HT1080 (cell line): ENCODE measurements at regions not wholly inside any gene's neighbourhood (a gene's known extent, or its start where the extent isn't known, plus 50 kb on each side); places are given as distances from the start of the nearest gene placed in this dataset.
"Not testable (repeated sequence)": the region's sequence is repeated elsewhere in the genome, so short reads cannot be mapped to it uniquely, and the experiment has no call there.

Source experiments
- DNase-seq: peaks from one replicate; pipeline ENCODE4 v3.0.0-alpha.2; 2015; ENCODE audit warnings: low read depth

GRCh38 chr11:89545691-89546090 lies 54.5 kb upstream of the NOX4 start:
- no peak for DNase-seq

GRCh38 chr11:89555781-89556180 lies 64.6 kb upstream of the NOX4 start:
- DNase-seq = not testable (repeated sequence)

GRCh38 chr11:89556731-89557707 lies 65.8 kb upstream of the NOX4 start:
- not testable (repeated sequence) for DNase-seq

DNA sequence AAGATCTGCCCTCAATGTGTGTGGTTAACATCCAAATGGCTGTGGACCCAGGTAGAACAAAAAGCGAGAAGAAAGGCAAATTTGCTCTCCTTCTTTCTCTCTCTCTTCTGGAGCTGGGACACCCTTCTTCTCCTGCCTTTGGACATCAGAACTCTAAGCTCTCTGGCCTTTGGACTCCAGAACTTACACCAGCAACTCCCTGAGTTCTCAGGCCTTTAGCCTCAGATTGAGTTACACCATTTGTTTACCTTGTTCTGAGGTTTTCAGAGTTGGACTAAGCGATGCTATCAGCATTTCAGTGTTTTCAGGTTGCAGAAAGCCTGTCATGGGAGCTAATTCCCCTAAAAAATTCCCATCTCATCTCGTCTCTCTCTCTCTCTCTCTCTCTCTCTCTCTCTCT lies 69.4 kb upstream of the NOX4 start:
- not testable (repeated sequence) for DNase-seq

DNA sequence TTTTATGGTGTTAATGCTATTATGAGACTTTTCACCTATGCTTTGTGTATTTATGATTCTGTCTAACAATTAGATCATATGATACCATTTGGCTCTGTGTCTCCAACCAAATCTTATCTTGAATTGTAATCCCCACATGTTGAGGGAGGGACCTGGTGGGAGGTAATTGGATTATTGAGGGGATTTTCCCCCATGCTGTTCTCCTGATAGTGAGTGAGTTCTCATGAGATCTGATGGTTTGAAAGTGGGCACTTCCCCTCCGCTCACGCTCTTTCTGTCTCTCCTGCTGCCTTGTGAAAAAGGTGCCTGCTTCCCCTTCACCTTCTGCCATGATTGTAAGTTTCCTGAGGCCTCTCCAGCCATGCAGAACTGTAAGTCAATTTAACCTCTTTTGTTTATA lies 71.6 kb upstream of the NOX4 start:
- DNase-seq = not testable (repeated sequence)

- DNase-seq = no peak
These were observed 75.8 kb upstream of the NOX4 start for GRCh38 chr11:89566972-89567371.

- not testable (repeated sequence) for DNase-seq
These were observed 78.2 kb upstream of the NOX4 start for GRCh38 chr11:89569387-89569786.

- not testable (repeated sequence) for DNase-seq
These were observed 80.5 kb upstream of the NOX4 start for GRCh38 chr11:89571706-89572105.

- not testable (repeated sequence) for DNase-seq
These were observed 84.7 kb upstream of the NOX4 start for GRCh38 chr11:89575846-89576245.

DNA sequence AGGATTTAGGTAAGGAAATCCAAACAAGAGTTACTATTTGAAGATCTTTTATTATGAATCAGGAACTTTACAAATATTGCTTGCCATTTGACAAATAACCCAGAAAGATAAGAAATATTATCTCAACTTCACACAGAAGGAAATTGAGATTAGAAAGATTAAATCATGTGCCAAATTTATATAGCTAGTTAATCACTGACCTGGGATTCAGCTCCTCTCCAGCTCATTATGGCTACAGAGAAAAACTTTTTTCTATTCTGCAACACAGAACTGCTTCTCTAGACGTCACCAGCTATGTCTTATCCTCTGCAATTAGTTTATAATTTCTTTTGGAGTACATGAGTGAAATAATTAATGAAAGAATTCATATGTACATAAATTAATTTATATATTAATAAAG lies 86.3 kb upstream of the NOX4 start:
- DNase-seq = not testable (repeated sequence)

GRCh38 chr11:89583580-89583979 lies 92.4 kb upstream of the NOX4 start:
- DNase-seq = no peak

- DNase-seq = not testable (repeated sequence)
These were observed 93.9 kb upstream of the NOX4 start for GRCh38 chr11:89585046-89585445.

- not testable (repeated sequence) for DNase-seq
These were observed 94.3 kb upstream of the NOX4 start for GRCh38 chr11:89585471-89585870.

DNA sequence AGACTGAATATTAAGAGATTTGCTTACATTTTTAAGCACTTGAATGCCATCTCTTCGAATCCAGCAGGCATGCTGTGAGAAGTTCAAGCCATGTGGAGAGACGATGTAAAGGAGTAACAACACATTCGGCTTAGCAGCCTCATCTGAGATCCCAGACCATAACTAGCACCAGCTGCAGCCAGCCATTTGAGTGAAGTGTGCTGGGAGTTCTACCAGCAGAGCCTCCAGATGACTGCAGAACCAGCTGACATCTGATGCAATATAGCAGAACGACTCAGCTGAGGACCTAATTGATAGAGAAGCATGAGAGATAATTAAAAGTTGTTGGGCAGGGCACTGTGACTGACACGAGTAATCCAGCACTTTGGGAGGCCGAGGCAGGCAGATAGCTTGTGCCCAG lies 98.2 kb upstream of the NOX4 start:
- not testable (repeated sequence) for DNase-seq

GRCh38 chr11:89590008-89590632 lies 98.9 kb upstream of the NOX4 start:
- DNase-seq = not testable (repeated sequence)

GRCh38 chr11:89601263-89601662 lies 108.8 kb upstream of the TRIM77 start:
- DNase-seq = peak; percentile 75

DNA sequence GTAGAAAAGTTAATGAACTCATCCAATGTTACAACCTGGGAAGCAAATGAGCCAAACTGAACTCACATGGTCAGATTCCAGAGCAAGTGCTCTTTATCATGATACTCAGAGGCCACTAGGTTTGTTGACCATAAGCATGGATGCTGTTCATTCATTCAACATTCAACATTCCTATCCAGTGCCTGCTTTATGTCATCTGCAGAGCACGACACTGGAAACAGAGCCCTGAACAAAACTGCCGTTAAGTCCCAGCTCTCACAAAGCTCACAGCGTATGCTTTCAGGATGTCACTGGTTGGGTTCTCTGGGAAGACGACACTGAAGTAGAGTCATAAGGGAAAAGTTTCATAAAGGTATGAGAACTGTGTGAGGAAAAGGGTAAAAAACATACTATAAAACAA lies 105.8 kb upstream of the TRIM77 start:
- DNase-seq = no peak

GRCh38 chr11:89606845-89607244 lies 103.3 kb upstream of the TRIM77 start:
- DNase-seq = peak; percentile 99

- DNase-seq = not testable (repeated sequence)
These were observed 102.6 kb upstream of the TRIM77 start for GRCh38 chr11:89607497-89607896.

DNA sequence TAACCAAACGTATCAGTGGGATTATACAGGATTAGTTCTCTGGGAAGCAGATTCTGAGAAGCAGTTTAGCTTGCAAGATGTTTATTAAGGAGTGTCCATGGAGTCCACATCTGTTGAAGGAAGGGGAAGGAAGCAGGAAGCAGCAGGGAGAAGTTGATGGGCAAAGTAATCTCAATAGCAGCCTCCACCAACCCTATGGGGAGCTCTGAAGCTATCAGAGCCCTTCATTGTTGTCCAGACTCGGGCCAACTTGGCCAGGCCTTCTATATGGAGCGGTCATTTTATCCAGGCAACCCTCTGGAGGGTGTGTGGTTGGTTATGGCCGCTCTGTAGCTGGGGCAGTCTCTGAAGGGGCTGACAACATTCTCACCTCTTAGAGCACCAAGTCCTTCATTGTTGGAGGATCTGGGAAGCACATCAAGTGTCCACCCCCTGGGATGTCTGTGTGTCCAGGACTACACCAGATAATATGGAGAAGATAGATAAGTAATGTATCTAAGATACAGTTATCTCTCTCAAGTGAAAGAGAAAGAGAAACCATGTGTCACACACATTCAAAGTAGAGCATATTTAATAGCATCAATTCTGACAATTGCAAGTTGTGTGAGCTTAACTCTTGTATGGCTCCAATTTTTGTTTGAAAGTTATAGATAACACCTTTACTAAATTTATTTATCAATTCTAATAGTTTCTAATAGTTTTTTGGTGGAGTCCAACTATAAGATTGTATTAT lies 101.7 kb upstream of the TRIM77 start:
- no peak for DNase-seq

GRCh38 chr11:89612096-89612495 lies 98.0 kb upstream of the TRIM77 start:
- no peak for DNase-seq

GRCh38 chr11:89613911-89614310 lies 96.2 kb upstream of the TRIM77 start:
- no peak for DNase-seq
